NCI-H774 (cell line): ENCODE measurements at regions not wholly inside any gene's neighbourhood (a gene's known extent, or its start where the extent isn't known, plus 50 kb on each side); places are given as distances from the start of the nearest gene placed in this dataset.
"Not testable (repeated sequence)": the region's sequence is repeated elsewhere in the genome, so short reads cannot be mapped to it uniquely, and the experiment has no call there.

Source experiments
- DNase-seq: peaks from one replicate; lab custom pipeline; 2025; lab: John Stamatoyannopoulos, UW

DNA sequence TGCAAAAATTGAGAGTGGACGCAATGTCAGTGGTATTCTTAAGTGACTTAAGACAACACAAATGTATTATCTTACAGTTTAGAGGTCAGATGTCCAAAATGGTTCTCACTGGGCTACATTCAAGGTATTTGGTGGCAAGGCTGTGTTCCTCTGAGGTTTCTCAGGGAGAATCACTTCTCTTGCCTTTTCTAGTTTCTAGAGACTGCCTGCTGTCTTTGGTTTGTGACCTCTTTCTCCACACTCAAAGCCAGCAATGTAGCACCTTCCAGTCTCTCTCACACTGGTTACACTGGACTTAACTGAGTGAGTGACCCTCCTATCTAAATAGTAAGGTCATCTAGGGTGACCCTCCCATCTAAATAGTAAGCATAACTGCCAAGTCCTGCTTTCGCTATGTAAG lies 613.2 kb upstream of the COBL start:
- DNase-seq, result no peak

GRCh38 chr7:51927738-51928137 lies 611.1 kb upstream of the COBL start:
- DNase-seq, result no peak

DNA sequence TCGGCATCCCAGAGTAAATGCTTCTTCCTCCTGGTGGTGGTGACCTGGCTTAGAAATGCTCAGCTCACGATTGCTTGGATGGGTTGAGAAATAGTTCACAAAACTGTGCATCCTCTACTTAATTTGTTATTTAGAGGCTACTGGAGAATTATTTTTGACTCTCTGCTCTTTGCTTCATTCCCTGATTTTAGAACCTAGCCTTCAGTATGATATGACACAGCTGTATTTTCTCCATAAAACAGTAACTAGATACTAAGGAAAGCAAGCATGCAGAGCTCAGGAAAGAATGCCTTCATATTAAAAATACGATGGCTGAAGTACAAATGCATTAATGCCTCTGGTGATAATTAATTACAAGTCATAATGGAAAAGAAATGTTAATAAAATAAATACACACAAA lies 602.0 kb upstream of the COBL start:
- DNase-seq, result no peak

DNA sequence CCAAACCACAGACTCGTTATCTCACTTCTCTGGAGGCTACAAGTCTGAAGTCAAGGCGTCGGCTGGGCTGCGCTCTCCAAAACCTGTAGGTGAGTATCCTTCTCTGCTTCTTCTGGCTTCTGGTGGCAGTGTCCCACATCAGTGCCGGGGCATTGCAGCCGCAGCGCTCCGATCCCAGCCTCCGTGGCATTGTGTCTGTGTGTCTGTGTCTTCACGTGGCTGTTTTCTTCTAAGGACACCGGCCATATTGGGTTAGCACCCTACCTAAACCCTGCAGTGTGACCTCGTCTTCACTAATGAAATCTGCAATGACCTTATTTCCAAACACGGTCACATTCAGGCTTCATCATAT lies 584.9 kb upstream of the COBL start:
- DNase-seq, result no peak

GRCh38 chr7:51900755-51901488 lies 584.3 kb upstream of the COBL start:
- DNase-seq, result not testable (repeated sequence)

DNA sequence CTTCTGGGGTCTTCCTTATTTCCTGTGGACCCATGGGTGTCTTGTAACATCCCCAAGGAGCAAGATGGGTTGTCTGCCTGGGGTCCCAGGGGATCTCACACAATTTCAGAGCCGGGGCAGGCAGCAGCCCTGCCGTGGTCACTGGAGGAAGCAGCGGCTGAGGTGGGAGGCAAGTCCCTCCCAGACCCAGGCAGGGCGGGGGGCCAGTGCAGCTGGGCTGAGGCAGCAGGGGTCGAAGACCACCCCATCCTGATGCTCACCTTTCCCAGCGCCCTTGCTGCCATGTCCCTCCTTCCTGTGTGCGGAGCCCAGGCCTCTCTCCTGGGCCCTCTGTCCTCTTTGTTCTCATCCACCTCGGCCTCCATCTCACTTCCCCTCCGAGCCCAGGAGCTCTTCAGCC lies 583.0 kb upstream of the COBL start:
- DNase-seq, result no peak

- no peak for DNase-seq
Measured at GRCh38 chr7:51882412-51882811, 565.8 kb upstream of the COBL start.

- DNase-seq, result no peak
Measured at GRCh38 chr7:51881309-51881708, 564.7 kb upstream of the COBL start.

GRCh38 chr7:51878865-51879264 lies 562.3 kb upstream of the COBL start:
- DNase-seq, result no peak

DNA sequence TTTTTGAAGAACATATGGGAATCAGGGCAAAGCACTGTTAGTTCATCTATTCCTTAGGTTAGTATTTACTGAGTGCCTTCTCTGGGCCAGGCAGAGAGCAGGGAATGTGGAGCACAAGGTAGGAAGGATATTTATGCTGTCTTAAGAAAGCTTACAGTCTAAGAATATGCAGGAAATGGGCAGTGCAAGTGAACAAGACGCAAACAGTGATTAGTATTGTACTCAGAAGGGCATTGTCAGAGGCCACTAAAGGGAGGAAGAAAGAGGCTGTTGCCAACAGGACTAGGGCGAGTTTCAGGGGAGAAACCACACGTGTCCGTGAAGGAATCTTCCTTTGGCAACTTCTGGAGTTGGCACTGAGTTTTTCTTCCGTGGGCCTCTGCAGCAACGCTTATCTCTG lies 552.8 kb upstream of the COBL start:
- no peak for DNase-seq

DNA sequence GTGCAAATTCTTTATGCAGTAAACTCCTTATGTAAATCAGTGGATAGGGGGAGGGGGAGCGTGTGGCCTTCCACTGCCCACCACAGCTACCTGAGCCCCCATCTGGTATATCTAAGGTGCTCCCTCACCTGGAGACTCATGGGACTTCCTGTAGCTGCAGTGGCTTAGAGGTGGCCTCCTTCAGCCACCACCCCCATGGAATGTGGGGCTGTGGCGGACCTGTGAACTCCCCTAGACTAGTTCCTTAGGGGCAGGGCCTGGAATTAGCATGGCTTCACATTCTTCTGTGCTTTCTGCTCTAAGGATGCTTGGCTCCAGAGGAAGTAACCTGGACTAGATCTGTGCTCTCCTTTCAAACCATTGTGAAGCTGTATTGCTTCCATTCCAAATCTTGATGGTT lies 550.5 kb upstream of the COBL start:
- DNase-seq, result no peak

DNA sequence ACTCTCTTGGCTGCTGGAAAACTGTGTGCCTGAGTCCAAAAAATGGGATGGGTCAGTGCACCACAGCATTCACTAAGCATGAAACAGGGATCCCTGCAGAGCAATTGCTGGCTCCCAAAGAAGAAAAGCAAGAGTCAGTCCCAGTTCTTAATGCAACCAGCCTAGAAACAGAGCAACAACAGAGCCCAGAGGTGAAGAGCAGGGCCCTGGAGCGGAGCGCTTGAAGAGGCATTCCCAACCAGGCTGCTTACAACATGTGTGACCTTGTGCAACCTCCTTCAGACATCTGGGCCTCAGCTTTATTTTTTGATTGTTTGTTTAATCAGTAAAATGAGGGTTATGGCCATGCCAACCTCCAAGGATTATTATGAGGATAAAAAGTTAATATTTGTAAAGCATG lies 543.7 kb upstream of the COBL start:
- DNase-seq, result no peak

DNA sequence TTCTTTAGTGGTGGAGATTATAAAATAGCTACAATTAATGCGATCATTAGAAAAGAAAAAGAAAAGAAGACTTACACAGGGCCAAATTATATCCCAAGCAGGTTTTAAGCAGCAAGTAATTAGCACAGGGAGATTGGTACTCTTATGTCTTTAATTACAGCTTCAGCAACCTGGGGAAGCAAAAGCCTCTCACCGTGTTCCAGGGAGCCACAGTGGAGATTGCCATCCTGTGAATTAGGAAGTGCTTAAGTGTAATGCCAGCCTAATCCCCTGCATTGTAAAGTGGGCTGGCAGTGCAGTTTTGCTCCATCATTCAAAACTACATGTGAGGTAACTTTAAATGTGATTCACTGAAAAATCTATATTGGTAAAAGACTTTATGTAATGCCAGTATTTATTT lies 533.5 kb upstream of the COBL start:
- no peak for DNase-seq

- no peak for DNase-seq
Measured at GRCh38 chr7:51847461-51848134, 531.0 kb upstream of the COBL start.

DNA sequence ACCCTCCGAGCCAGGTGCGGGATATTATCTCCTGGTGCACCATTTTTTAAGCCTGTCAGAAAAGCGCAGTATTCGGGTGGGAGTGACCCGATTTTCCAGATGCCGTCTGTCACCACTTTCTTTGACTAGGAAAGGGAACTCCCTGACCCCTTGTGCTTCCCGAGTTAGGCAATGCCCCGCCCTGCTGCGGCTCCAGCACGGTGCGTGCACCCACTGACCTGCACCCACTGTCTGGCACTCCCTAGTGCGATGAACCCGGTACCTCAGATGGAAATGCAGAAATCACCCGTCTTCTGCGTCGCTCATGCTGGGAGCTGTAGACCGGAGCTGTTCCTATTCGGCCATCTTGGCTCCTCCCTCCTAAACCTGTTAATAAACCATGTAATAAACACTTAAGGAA lies 522.5 kb upstream of the COBL start:
- DNase-seq, result not testable (repeated sequence)

DNA sequence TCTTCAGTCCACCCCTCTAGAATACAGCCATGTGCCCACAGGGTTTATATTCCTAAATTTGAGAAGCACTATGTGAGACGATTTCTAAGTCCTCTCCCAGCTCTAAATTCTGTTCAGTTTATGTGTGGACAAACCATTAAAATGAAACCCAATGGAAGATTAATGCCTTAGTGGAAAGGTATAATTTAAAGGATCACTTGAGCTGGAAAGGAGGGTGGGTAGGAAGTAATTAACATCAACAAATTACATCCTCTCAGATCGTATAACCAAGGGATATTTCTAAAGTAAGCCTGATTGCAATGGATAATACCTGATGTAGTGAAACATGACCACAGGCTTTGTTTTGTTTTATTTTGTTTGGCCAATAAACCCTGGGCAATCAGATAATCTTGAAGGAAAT lies 511.0 kb upstream of the COBL start:
- DNase-seq, result peak; percentile 38

DNA sequence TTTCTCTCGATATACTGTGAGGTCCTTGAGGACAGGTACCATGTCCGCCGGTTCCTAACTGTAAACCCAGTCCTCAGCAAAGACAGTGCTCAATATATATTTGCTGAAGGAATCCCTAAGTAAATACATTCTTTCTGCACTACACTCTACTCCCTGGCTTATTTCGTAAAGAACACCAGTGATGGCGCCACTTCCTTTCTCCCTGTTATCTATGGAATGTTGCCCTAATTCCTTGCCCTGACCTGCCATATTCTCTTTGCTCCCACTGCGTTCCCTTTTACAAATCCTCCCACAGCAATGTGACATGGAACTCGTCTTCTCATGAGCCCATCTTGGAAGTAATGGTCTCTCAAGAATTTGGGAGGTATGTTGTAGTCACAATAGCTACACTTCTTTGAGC lies 507.4 kb upstream of the COBL start:
- no peak for DNase-seq

- no peak for DNase-seq
Measured at GRCh38 chr7:51823437-51823836, 506.8 kb upstream of the COBL start.

GRCh38 chr7:51817694-51818225 lies 501.2 kb upstream of the COBL start:
- no peak for DNase-seq

- DNase-seq, result not testable (repeated sequence)
Measured at GRCh38 chr7:51805783-51806431, 489.3 kb upstream of the COBL start.

- no peak for DNase-seq
Measured at GRCh38 chr7:51802718-51803117, 486.1 kb upstream of the COBL start.

DNA sequence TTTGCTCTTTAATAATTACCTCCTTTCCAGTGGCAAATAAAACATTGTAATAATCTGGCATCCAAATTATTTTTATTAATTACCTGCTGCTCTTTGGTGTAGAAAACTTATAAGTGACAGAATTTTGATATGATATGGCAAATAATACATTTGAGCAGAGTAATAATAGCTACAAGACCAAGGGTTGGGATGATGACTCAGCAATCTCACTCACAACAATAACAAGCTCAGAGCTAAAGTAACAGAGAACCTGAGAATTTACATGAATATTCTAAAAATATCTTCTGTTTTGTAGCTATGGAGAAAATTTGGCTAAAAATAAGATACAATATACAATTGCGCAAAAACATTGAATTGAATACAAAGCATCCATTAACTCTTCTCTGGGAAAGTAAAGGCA lies 480.8 kb upstream of the COBL start:
- DNase-seq, result no peak

GRCh38 chr7:51792796-51793195 lies 476.2 kb upstream of the COBL start:
- no peak for DNase-seq
